ENCODE measurements at regions not wholly inside any gene's neighbourhood (a gene's known extent, or its start where the extent isn't known, plus 50 kb on each side); places are given as distances from the start of the nearest gene placed in this dataset.
"Not testable (repeated sequence)": the region's sequence is repeated elsewhere in the genome, so short reads cannot be mapped to it uniquely, and the experiment has no call there.

DNA sequence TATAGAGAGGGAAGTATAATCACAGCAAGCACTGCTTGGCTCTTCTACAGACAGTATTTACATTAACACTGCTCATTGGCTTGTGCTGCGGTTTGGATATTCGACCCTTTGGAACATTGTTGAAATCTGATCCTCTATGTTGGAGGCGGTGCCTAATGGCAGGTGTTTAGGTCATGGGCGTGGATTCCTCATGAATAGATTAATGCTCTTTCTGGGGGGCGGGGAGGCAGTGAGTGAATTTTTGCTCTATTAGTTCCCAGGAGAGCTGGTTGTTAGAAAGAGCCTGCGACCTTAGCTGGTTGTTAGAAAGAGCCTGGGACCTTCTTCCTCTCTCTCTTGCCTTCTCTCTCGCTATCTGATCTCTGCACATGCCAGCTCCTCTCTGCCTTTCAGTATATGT is 77.3 kb upstream of the SVIL start:
- DNase-seq, result peak; percentile 52

DNA sequence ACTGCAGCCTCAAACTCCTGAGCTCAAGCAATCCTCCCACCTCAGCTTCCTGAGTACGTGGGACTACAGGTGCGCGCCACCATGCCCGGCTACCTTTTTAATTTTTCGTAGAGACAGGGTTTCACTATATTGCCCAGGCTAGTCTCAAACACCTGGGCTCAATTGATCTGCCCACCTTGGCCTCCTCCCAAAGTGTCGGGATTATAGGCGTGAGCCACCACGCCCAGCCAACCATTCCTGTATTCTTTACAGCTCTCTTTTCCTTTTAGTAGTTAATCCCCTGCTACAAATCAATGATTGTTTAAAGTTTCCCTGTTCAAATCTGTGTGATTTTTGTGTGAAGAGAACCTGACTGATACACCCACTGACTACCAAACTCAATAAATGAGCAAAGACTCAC is 75.4 kb upstream of the SVIL start:
- DNase-seq, result no peak

DNA sequence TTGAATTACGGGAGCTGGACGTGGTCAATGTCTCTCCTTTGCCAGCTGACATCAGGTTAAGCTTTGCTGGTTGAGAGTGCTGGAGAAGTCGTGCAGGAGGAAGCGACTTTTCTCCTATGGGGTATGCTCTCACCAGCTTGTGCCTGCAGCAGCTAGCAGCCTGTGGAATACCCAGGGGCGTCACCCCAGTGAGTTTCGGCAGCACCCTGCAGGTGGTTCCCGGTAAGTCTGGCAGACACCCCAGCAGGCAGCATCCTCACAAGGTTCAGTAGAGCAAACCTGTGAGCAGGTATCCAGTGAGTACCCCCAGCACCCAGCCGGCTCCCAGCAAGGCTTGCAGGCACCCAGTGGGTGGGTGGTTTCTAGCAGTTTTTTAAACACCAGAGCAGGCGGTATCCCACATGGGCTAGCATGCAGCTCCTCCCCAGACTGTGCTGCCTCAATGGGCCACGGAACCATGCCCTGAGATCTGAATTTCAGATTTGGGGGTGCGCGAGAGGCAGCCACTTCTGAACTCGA is 74.8 kb upstream of the SVIL start:
- DNase-seq, result no peak

DNA sequence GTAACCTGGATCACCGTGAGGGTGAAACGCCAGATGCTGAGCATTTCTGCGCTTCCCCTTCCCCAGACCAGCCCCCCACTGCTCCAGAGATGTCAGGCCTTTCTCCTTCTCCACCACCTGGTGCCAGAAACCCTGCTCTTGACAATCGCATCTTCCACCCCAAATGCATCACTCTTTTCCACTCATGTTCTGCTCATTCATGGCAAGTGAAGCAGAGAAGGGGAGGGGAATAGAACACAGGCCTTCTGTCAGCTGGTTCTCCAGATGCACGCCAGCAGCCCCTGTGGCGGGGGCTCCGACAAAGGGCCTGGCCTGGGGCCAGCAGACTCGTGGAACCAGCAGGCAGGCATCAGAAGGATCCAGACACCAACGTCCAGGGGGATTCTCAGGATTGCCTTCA is 68.5 kb upstream of the SVIL start:
- peak; percentile 60 for DNase-seq

GRCh38 chr10:29702273-29703164 is 67.7 kb upstream of the SVIL start:
- DNase-seq, result no peak

DNA sequence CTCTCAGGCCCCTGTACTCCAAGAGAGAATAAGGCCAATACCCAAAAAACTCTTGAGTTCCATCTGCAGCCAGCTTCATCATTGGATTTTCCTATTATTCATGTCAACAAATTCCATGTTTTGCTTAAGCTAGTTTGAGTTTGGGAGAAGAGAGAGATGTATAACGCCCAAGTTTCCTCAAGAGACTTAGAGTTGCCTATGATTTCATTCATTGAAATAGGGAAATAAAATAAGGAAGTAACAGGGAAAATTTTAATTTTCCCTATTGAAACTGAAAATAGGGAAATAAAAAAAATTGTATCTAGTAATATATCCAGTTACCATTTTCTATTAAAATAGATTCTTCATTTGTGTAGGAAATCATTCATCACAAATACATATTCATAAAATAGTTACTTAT is 66.5 kb upstream of the SVIL start:
- no peak for DNase-seq

- no peak for DNase-seq
Measured at GRCh38 chr10:29699621-29700020, 64.8 kb upstream of the SVIL start.

DNA sequence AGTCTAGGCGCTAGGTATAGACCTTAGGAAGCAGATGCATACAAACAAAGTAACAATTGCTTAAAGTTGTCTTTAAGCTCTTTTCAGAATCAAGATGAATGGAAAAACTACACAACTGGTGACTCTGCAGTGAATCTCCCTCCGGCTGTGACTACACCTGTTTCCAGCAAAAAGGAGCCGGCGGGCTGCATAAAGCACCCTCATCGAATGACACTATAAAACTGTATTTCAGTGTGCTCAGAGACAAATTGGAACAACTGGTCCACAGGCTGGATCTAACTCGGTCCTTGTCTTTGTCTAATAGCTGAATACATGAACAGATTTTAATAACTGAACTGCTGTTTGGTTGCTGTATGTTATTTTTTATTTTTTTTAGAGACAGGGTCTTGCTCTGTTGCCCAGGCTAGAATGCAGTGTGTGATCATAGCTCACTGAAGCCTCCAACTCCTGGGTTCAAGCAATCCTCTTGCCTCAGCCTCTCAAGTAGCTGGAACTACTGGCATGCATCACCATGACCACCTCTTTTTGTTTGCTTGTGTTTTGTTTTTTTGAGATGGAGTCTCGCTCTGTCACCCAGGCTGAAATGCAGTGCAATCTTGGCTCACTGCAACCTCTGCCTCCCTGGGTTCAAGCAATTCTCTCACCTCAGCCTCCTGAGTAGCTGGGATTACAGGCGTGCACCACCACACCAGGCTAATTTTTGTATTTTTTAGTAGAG is 64.2 kb upstream of the SVIL start:
- DNase-seq, result no peak

- DNase-seq, result not testable (repeated sequence)
Measured at GRCh38 chr10:29696581-29696980, 61.8 kb upstream of the SVIL start.

- DNase-seq, result no peak
Measured at GRCh38 chr10:29694121-29694520, 59.4 kb upstream of the SVIL start.

GRCh38 chr10:29692121-29692539 is 57.4 kb upstream of the SVIL start:
- no peak for DNase-seq

- peak; percentile 38 for DNase-seq
Measured at GRCh38 chr10:29691564-29692072, 56.8 kb upstream of the SVIL start.

DNA sequence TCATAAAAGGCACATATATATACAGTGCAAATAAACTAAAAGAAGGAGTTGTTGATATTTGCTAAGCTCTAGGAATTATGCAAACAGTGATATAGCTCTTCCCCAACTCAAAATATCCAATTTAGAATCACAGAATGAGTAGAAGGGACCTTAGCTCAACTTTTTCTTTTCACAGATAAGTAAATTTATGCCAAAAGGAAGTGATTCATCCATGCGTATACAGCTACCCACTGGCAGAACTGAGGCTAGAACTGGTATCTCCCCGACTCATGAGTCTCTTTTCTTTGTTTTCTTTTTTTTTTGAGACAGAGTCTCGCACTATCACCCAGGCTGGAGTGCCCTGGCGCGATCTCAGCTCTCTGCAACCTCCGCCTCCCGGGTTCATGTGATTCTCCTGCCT is 54.2 kb upstream of the SVIL start:
- DNase-seq, result no peak

GRCh38 chr10:29688230-29688661 is 53.5 kb upstream of the SVIL start:
- peak; percentile 72 for DNase-seq

DNA sequence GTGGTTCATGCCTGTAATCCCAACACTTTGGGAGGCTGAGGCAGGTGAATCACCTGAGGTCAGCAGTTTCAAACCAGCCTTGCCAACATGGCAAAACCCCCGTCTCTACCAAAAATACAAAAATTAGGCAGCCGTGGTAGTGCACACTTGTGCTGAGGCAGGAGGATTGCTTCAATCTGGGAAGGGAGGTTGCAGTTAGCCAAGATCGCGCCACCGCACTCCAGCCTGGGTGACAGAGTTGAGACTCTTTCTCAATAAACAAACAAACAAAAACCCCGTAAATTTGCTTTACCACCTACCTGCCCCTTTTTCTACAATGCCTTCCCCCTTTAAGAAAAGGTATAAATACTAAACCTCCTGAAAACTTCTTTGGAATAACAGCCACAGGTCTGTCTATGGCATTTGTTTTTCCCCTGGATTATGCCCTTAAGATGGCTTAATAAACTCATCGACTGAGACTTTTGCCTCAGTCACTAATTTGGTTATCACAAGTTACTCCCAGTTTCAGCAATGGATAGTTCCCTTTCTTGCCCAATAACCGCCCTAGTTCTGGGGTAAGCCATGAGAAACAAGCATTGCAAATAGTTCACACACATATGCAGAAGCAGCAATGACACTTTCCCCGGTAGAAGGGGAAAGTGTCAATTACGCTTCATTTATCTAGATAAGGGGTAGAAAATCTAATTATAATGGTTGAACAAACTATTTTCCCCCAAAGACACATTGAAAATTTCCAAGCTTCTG is 52.8 kb upstream of the SVIL start:
- DNase-seq, result no peak

GRCh38 chr10:29685506-29685905 is 50.7 kb upstream of the SVIL start:
- DNase-seq, result no peak
